Lower leg skin (tissue), 3 donors: ENCODE measurements at regions not wholly inside any gene's neighbourhood (a gene's known extent, or its start where the extent isn't known, plus 50 kb on each side); places are given as distances from the start of the nearest gene placed in this dataset.

Experiments used
- POLR2A ChIP-seq, 2 donors: fragments of 450-650 bp; IDR thresholded peaks; one replicate each; pipeline ENCODE4 v1.6.1; 2016 to 2017; ENCODE audit warnings: antibody characterized with exemption in 2 of 2, mild to moderate bottlenecking in 1 of 2, moderate library complexity in 1 of 2
- TF ChIP-seq, protein P1 (sequence below), 3 donors: fragments of 450-650 bp; IDR thresholded peaks; one replicate each; pipeline ENCODE4 v1.5.1; 2016; ENCODE audit warnings: antibody characterized with exemption in 3 of 3, mild to moderate bottlenecking in 3 of 3, moderate library complexity in 2 of 3

DNA sequence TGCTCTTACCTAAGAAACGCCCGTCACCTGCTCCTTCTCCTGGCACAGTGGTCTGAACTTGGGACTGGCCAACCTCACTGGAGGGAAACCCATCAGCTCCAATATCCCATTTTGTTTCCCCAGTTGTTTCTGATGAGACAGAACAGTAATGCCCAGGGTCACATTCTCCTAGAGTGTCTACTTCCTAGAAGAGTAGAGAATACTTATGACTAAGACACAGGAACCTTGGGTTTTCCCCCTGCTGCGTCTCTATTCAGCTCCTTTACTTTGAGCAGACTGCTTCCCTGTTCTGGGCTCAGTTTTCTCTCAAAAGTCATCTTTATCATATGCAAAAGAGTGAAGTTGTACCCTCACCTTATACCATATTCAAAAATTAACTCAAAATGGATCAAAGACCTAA lies 79.4 kb downstream of the POLR2M start:
- TF ChIP-seq, protein P1, sequence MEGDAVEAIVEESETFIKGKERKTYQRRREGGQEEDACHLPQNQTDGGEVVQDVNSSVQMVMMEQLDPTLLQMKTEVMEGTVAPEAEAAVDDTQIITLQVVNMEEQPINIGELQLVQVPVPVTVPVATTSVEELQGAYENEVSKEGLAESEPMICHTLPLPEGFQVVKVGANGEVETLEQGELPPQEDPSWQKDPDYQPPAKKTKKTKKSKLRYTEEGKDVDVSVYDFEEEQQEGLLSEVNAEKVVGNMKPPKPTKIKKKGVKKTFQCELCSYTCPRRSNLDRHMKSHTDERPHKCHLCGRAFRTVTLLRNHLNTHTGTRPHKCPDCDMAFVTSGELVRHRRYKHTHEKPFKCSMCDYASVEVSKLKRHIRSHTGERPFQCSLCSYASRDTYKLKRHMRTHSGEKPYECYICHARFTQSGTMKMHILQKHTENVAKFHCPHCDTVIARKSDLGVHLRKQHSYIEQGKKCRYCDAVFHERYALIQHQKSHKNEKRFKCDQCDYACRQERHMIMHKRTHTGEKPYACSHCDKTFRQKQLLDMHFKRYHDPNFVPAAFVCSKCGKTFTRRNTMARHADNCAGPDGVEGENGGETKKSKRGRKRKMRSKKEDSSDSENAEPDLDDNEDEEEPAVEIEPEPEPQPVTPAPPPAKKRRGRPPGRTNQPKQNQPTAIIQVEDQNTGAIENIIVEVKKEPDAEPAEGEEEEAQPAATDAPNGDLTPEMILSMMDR (IDR thresholded peaks at IDR 0.05), result no peak
- no peak for TF ChIP-seq POLR2A (IDR thresholded peaks at IDR 0.05)
